IPS-20b (cell line): ENCODE measurements at regions not wholly inside any gene's neighbourhood (a gene's known extent, or its start where the extent isn't known, plus 50 kb on each side); places are given as distances from the start of the nearest gene placed in this dataset.

Experiments used
- H3K27ac ChIP-seq: one replicate; pipeline ENCODE4 v1.5.1; 2013; ENCODE audit warnings: low read length
- H3K27me3 ChIP-seq: 2 replicates; pipeline ENCODE4 v1.6.1; 2013; ENCODE audit warnings: mild to moderate bottlenecking, low read length, inconsistent platforms; ENCODE audit not compliant: insufficient read depth
- H3K36me3 ChIP-seq: 2 replicates; pipeline ENCODE4 v1.6.1; 2013; ENCODE audit warnings: low read depth, mild to moderate bottlenecking, inconsistent platforms, low read length, moderate library complexity; ENCODE audit not compliant: insufficient read depth
- H3K4me1 ChIP-seq: 2 replicates; pipeline ENCODE4 v1.6.1; 2013; ENCODE audit warnings: mild to moderate bottlenecking, control low read depth, inconsistent platforms, low read length, moderate library complexity; ENCODE audit not compliant: insufficient read depth
- H3K4me3 ChIP-seq: 2 replicates; pipeline ENCODE4 v1.5.1; 2013; ENCODE audit warnings: mild to moderate bottlenecking, low read length, inconsistent platforms
- H3K9ac ChIP-seq: 2 replicates; pipeline ENCODE4 v1.6.1; 2013; ENCODE audit warnings: low read depth, mild to moderate bottlenecking, inconsistent platforms, low read length, moderate library complexity
- H3K9me3 ChIP-seq: 2 replicates; pipeline ENCODE4 v1.6.1; 2013; ENCODE audit warnings: mild to moderate bottlenecking, low read depth, low read length, inconsistent platforms; ENCODE audit not compliant: insufficient read depth

- Histone ChIP-seq H3K9me3 (no peaks in the 10 kb centered on the region), H3K27ac (no peak overlapping the region), H3K36me3 (no peaks in the 10 kb centered on the region), H3K4me1 (no peaks in the 10 kb centered on the region), H3K9ac (no peak overlapping the region), H3K4me3 (no peak overlapping the region), H3K27me3 (no peaks in the 10 kb centered on the region)
Observed at GRCh38 chr13:86426437-86426836, 627.2 kb upstream of the SLITRK6 start.

GRCh38 chr13:86429756-86430155, 630.5 kb upstream of the SLITRK6 start:
- Histone ChIP-seq H3K27ac (no peak overlapping the region), H3K9ac (no peak overlapping the region), H3K27me3 (no peaks in the 10 kb centered on the region), H3K4me3 (no peak overlapping the region), H3K36me3 (no peaks in the 10 kb centered on the region), H3K4me1 (no peaks in the 10 kb centered on the region), H3K9me3 (peaks cover 11% of the 10 kb centered on the region)

GRCh38 chr13:86438034-86438433, 638.8 kb upstream of the SLITRK6 start:
- Histone ChIP-seq H3K36me3 (no peaks in the 10 kb centered on the region), H3K9me3 (peaks cover 15% of the 10 kb centered on the region), H3K4me3 (no peak overlapping the region), H3K27ac (no peak overlapping the region), H3K9ac (no peak overlapping the region), H3K4me1 (no peaks in the 10 kb centered on the region), H3K27me3 (no peaks in the 10 kb centered on the region)

GRCh38 chr13:86445206-86445605, 646.0 kb upstream of the SLITRK6 start:
- Histone ChIP-seq H3K36me3 (no peaks in the 10 kb centered on the region), H3K4me1 (peaks cover 12% of the 10 kb centered on the region; the same call in 1 of the 2 replicates), H3K9ac (no peak overlapping the region), H3K9me3 (no peaks in the 10 kb centered on the region), H3K4me3 (no peak overlapping the region), H3K27ac (no peak overlapping the region), H3K27me3 (no peaks in the 10 kb centered on the region)

DNA sequence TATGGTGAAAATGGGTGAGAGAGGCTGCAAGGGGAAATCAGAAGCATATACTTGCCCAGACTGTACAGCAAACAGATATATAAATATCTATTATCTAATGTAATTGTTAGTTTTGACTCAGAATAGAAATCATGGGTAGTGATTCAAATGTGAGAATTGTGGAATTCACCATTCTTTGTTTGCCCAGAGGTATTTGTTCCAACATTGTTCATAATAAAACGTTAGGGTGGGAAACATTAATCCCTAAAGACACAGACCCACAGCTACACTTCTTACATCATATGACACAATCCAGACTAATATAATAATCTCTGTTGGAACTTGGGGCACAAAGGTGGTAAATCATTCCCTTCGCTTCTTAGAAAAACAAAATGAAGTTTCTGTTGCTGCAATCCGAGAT, 646.5 kb upstream of the SLITRK6 start:
- no peaks in the 10 kb centered on the region for H3K9me3 ChIP-seq
- H3K27ac ChIP-seq, result no peak overlapping the region
- H3K36me3 ChIP-seq, result no peaks in the 10 kb centered on the region
- H3K4me3 ChIP-seq, result no peak overlapping the region
- H3K4me1 ChIP-seq, result peaks cover 12% of the 10 kb centered on the region; the same call in 1 of the 2 replicates
- H3K9ac ChIP-seq, result 0 out of 2 replicates have a peak overlapping the region, but pooled peaks have one; percentile 21
- H3K27me3 ChIP-seq, result no peaks in the 10 kb centered on the region

DNA sequence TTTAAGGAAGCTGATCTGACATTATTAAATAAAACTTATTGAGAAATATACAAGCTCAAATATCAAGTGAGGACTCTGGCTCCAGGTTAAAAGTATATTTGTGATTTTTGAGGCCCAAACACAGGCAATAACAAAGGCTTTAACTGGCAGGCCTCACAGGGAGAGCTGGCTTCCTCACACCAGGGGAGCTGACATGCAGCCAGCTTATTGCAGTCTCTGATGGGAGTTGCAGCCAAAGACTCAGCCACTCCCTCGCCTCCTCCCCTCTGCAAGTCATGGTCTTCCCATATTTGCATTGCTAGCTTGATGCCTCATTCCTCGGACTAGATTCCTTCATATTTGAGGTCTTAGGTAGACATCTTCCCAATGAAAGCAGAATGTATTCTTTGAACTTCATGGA, 647.1 kb upstream of the SLITRK6 start:
- H3K4me3 ChIP-seq, result no peak overlapping the region
- H3K36me3 ChIP-seq, result no peaks in the 10 kb centered on the region
- peaks cover 12% of the 10 kb centered on the region; the same call in 1 of the 2 replicates for H3K4me1 ChIP-seq
- H3K9ac ChIP-seq, result 0 out of 2 replicates have a peak overlapping the region, but pooled peaks have one; percentile 21
- no peak overlapping the region for H3K27ac ChIP-seq
- H3K9me3 ChIP-seq, result no peaks in the 10 kb centered on the region
- H3K27me3 ChIP-seq, result no peaks in the 10 kb centered on the region

GRCh38 chr13:86447479-86447878, 648.3 kb upstream of the SLITRK6 start:
- H3K9ac ChIP-seq, result no peak overlapping the region
- H3K27ac ChIP-seq, result no peak overlapping the region
- no peaks in the 10 kb centered on the region for H3K27me3 ChIP-seq
- no peak overlapping the region for H3K4me3 ChIP-seq
- H3K36me3 ChIP-seq, result no peaks in the 10 kb centered on the region
- peaks cover 12% of the 10 kb centered on the region; the same call in 1 of the 2 replicates for H3K4me1 ChIP-seq
- H3K9me3 ChIP-seq, result no peaks in the 10 kb centered on the region

- no peaks in the 10 kb centered on the region for H3K27me3 ChIP-seq
- no peak overlapping the region for H3K9ac ChIP-seq
- no peaks in the 10 kb centered on the region for H3K9me3 ChIP-seq
- H3K4me3 ChIP-seq, result no peak overlapping the region
- H3K36me3 ChIP-seq, result no peaks in the 10 kb centered on the region
- no peaks in the 10 kb centered on the region for H3K4me1 ChIP-seq
- no peak overlapping the region for H3K27ac ChIP-seq
Observed at GRCh38 chr13:86462011-86462410, 662.8 kb upstream of the SLITRK6 start.

- no peak overlapping the region for H3K9ac ChIP-seq
- H3K27ac ChIP-seq, result no peak overlapping the region
- no peaks in the 10 kb centered on the region for H3K27me3 ChIP-seq
- no peak overlapping the region for H3K4me3 ChIP-seq
- H3K9me3 ChIP-seq, result peaks cover 13% of the 10 kb centered on the region
- H3K36me3 ChIP-seq, result no peaks in the 10 kb centered on the region
- H3K4me1 ChIP-seq, result no peaks in the 10 kb centered on the region
Observed at GRCh38 chr13:86464193-86464592, 665.0 kb upstream of the SLITRK6 start.

DNA sequence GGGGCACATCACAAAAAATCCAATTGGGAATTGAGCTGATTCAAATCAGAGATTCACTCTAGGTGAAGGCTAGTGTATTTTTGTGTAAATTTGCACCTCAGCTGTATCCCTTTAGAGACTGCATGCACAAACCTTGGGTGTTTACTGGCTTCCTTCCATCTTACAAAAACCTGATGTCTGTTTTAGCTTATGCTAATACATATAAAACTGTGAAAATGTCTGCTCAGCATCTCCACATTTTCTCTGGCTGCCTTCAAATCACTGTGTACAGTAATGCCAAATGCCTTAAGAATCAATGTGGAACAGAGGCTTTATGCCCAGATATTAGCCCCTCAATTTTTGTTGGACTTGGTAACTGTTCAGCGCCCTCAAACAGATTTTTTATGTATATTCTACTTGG, 675.8 kb upstream of the SLITRK6 start:
- no peaks in the 10 kb centered on the region for H3K36me3 ChIP-seq
- no peak overlapping the region for H3K9ac ChIP-seq
- no peaks in the 10 kb centered on the region for H3K4me1 ChIP-seq
- no peaks in the 10 kb centered on the region for H3K9me3 ChIP-seq
- H3K27me3 ChIP-seq, result no peaks in the 10 kb centered on the region
- H3K4me3 ChIP-seq, result no peak overlapping the region
- H3K27ac ChIP-seq, result no peak overlapping the region

- no peaks in the 10 kb centered on the region for H3K4me1 ChIP-seq
- H3K4me3 ChIP-seq, result no peak overlapping the region
- H3K27ac ChIP-seq, result no peak overlapping the region
- no peaks in the 10 kb centered on the region for H3K27me3 ChIP-seq
- H3K9me3 ChIP-seq, result no peaks in the 10 kb centered on the region
- H3K9ac ChIP-seq, result no peak overlapping the region
- H3K36me3 ChIP-seq, result no peaks in the 10 kb centered on the region
Observed at GRCh38 chr13:86476656-86477055, 677.4 kb upstream of the SLITRK6 start.

GRCh38 chr13:86486582-86486981, 687.4 kb upstream of the SLITRK6 start:
- Histone ChIP-seq H3K36me3 (no peaks in the 10 kb centered on the region), H3K27me3 (no peaks in the 10 kb centered on the region), H3K27ac (no peak overlapping the region), H3K9ac (no peak overlapping the region), H3K9me3 (no peaks in the 10 kb centered on the region), H3K4me3 (no peak overlapping the region), H3K4me1 (no peaks in the 10 kb centered on the region)

GRCh38 chr13:86491121-86491520, 691.9 kb upstream of the SLITRK6 start:
- no peaks in the 10 kb centered on the region for H3K27me3 ChIP-seq
- H3K9ac ChIP-seq, result no peak overlapping the region
- no peaks in the 10 kb centered on the region for H3K9me3 ChIP-seq
- no peaks in the 10 kb centered on the region for H3K4me1 ChIP-seq
- no peak overlapping the region for H3K27ac ChIP-seq
- no peak overlapping the region for H3K4me3 ChIP-seq
- no peaks in the 10 kb centered on the region for H3K36me3 ChIP-seq
